ENCODE measurements at regions not wholly inside any gene's neighbourhood (a gene's known extent, or its start where the extent isn't known, plus 50 kb on each side); places are given as distances from the start of the nearest gene placed in this dataset.
"Not testable (repeated sequence)": the region's sequence is repeated elsewhere in the genome, so short reads cannot be mapped to it uniquely, and the experiment has no call there.

DNA sequence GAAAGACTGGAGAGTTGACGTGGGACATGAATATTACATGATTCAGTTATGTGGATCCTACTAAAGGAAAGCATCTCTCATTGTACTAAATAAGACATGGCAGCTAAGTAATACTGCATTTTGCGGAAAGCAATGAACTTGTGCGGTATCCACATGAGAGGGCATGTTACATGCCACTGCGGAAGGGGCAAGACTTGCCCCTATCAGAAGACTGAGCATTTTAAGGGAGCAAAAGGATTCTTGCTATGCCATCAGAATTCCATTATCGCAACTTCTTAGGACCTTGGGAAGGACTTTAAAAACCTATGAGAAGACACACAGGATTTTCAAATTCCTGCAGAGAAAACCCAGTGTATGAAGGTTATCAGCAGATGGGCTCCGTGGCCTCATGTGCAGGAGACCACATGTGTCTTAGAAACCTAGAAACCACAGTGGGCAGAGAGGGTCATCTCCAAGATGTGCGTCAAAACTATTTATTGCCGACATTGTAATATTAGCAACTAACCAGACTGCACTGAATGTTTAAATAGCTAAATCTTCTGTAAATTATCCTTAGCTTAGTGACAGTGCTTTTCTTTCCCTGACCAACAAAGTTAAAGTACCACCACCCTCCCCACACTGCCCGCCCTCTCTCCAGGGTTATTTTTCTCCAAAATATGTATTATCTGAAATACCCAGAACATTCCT, 457.7 kb downstream of the ICE1 start:
- WGBS, 2 donors, result 89 to 91% methylated on average over 9 of the region's 9 CpGs
- Histone ChIP-seq H3K9me3 (ENCODE audit: control insufficient read depth in 2 of 2, insufficient read depth in 1 of 2, low read depth in 1 of 2, low read length in 1 of 2) (no peaks in the 10 kb centered on the region), H3K4me1 (ENCODE audit: control insufficient read depth in 2 of 2, insufficient read depth in 2 of 2, low read length in 1 of 2) (peaks cover 0 to 1% of the 10 kb centered on the region in 2 donors), H3K36me3 (ENCODE audit: control insufficient read depth in 2 of 2, insufficient read depth in 2 of 2, low read length in 1 of 2) (no peaks in the 10 kb centered on the region), H3K27ac (ENCODE audit: low read depth in 2 of 2, low read length in 1 of 2) (no peak overlapping the region), H3K4me3 (ENCODE audit: low read depth in 1 of 2, low read length in 2 of 2) (no peak overlapping the region), H3K27me3 (ENCODE audit: control insufficient read depth in 1 of 2, insufficient read depth in 2 of 2, low read length in 2 of 2) (no peaks in the 10 kb centered on the region)

DNA sequence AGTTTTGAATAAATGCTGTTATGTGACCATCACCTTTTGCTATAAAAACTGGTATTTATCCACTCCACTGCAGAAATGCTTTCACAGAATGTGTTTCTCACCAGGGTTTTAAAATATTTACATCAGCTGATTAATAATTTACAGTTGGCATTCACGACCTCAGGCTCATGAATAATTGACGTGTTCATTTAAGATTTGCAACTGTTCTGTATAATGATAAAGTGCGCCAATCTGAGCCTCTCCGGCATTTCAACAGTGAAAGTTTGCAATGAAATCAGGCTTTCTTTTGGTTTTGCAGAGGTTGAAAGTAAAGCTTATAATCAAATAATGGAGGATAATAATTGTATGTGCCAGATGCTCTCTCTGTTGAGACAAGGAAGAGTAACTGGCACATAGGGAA, 434.9 kb downstream of the ICE1 start:
- H3K9me3 ChIP-seq (ENCODE audit: control insufficient read depth in 2 of 2, insufficient read depth in 1 of 2, low read depth in 1 of 2, low read length in 1 of 2), result no peaks in the 10 kb centered on the region
- H3K27me3 ChIP-seq (ENCODE audit: control insufficient read depth in 1 of 2, insufficient read depth in 2 of 2, low read length in 2 of 2), result no peaks in the 10 kb centered on the region
- WGBS, 2 donors, result 65 to 77% methylated on average over 4 of the region's 4 CpGs
- H3K27ac ChIP-seq (ENCODE audit: low read depth in 2 of 2, low read length in 1 of 2), result no peak overlapping the region
- H3K4me3 ChIP-seq (ENCODE audit: low read depth in 1 of 2, low read length in 2 of 2), result no peak overlapping the region
- no peaks in the 10 kb centered on the region for H3K36me3 ChIP-seq (ENCODE audit: control insufficient read depth in 2 of 2, insufficient read depth in 2 of 2, low read length in 1 of 2)
- H3K4me1 ChIP-seq (ENCODE audit: control insufficient read depth in 2 of 2, insufficient read depth in 2 of 2, low read length in 1 of 2), result no peaks in the 10 kb centered on the region

DNA sequence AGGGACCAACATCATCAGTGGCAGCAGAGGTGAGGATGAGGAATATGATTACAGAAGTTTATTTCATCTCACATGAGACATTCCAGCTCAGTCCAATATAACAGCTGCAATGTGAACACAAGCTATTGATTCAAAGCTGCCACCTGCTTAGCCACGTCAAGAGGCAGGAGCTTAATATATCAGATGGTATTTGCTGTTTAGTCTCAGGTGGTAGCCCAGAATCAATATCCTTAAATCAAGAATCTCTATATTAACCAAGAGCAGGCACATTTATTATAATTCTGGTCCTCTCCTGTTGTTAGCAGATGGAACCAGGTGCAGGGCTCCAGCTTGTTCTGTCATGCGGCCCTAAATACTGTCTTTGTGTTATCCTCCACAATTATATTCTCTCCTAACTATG, 431.6 kb downstream of the ICE1 start:
- Histone ChIP-seq H3K27ac (ENCODE audit: low read depth in 2 of 2, low read length in 1 of 2) (no peak overlapping the region), H3K27me3 (ENCODE audit: control insufficient read depth in 1 of 2, insufficient read depth in 2 of 2, low read length in 2 of 2) (no peaks in the 10 kb centered on the region), H3K4me1 (ENCODE audit: control insufficient read depth in 2 of 2, insufficient read depth in 2 of 2, low read length in 1 of 2) (no peaks in the 10 kb centered on the region), H3K9me3 (ENCODE audit: control insufficient read depth in 2 of 2, insufficient read depth in 1 of 2, low read depth in 1 of 2, low read length in 1 of 2) (peaks cover 0 to 2% of the 10 kb centered on the region in 2 donors), H3K36me3 (ENCODE audit: control insufficient read depth in 2 of 2, insufficient read depth in 2 of 2, low read length in 1 of 2) (no peaks in the 10 kb centered on the region), H3K4me3 (ENCODE audit: low read depth in 1 of 2, low read length in 2 of 2) (no peak overlapping the region)
- 69 to 74% methylated on average over 2 of the region's 2 CpGs for WGBS, 2 donors

DNA sequence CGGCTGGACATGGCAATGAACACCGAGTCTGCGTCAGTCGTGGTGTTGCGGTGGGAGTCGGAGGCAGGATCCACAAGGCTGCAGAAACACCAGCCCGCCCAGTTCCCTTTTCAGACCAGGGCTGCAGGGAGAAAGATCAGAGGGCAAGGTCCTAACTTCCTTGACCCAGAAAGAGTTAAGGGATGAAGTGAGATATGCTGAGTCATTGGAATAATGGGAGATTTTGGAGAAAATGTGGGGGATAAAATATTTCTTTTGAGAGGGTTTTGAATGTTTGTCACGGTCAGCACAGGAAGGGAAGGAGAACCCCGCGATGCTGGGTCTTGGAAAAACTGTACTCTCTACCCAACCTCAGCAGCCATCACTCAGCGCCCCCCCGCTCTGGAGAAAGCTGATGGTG, 416.0 kb downstream of the ICE1 start:
- WGBS, 2 donors, result 83 to 86% methylated on average over 12 of the region's 12 CpGs
- H3K27me3 ChIP-seq (ENCODE audit: control insufficient read depth in 1 of 2, insufficient read depth in 2 of 2, low read length in 2 of 2), result no peaks in the 10 kb centered on the region

DNA sequence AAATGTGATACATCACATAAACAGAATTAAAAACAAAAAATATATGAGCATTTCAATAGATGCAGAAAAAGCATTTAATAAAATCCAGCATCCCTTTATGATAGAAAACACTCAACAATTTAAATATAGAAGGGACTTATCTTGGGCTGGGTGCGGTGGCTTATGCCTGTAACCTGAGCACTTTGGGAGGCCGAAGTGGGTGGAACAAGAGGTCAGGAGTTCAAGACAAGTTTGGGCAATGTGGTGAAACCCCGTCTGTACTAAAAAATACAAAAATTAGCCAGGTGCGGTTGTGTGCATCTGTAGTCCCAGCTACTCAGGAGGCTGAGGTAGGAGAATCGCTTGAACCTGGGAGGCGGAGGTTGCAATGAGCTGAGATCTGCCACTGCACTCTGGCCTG, 409.1 kb downstream of the ICE1 start:
- H3K27ac ChIP-seq (ENCODE audit: low read depth in 2 of 2, low read length in 1 of 2); H3K4me1 ChIP-seq (ENCODE audit: control insufficient read depth in 2 of 2, insufficient read depth in 2 of 2, low read length in 1 of 2); H3K4me3 ChIP-seq (ENCODE audit: low read depth in 1 of 2, low read length in 2 of 2); H3K27me3 ChIP-seq (ENCODE audit: control insufficient read depth in 1 of 2, insufficient read depth in 2 of 2, low read length in 2 of 2); H3K36me3 ChIP-seq (ENCODE audit: control insufficient read depth in 2 of 2, insufficient read depth in 2 of 2, low read length in 1 of 2); H3K9me3 ChIP-seq (ENCODE audit: control insufficient read depth in 2 of 2, insufficient read depth in 1 of 2, low read depth in 1 of 2, low read length in 1 of 2): not testable (repeated sequence)
- 78 to 86% methylated on average over 6 of the region's 6 CpGs for WGBS, 2 donors

More for the DNA sequence above, 416.0 kb downstream of the ICE1 start:
- H3K4me3 ChIP-seq (ENCODE audit: low read depth in 1 of 2, low read length in 2 of 2), result no peak overlapping the region
- no peaks in the 10 kb centered on the region for H3K9me3 ChIP-seq (ENCODE audit: control insufficient read depth in 2 of 2, insufficient read depth in 1 of 2, low read depth in 1 of 2, low read length in 1 of 2)
- H3K27ac ChIP-seq (ENCODE audit: low read depth in 2 of 2, low read length in 1 of 2), result no peak overlapping the region
- H3K4me1 ChIP-seq (ENCODE audit: control insufficient read depth in 2 of 2, insufficient read depth in 2 of 2, low read length in 1 of 2), result no peaks in the 10 kb centered on the region
- no peaks in the 10 kb centered on the region for H3K36me3 ChIP-seq (ENCODE audit: control insufficient read depth in 2 of 2, insufficient read depth in 2 of 2, low read length in 1 of 2)

DNA sequence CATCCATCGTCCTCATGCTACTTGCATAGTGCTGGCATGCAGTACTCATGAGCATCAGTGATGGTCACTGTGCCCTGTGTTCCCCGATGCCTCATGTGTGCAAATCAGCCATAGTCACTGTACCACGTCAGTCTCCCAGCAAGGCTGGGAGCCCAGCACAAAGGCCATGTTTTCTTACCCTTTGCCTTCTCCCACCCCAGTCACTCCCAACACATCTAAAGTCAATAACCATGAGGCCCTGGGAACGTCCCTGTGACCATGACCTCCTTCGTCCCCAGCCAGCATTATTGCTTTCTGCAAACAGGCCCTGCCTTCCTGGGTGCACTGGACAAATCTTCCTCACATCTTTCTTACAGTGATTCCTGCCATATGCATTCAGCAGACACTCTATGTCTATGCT, 406.1 kb downstream of the ICE1 start:
- Histone ChIP-seq H3K27ac (ENCODE audit: low read depth in 2 of 2, low read length in 1 of 2) (no peak overlapping the region), H3K27me3 (ENCODE audit: control insufficient read depth in 1 of 2, insufficient read depth in 2 of 2, low read length in 2 of 2) (no peaks in the 10 kb centered on the region), H3K36me3 (ENCODE audit: control insufficient read depth in 2 of 2, insufficient read depth in 2 of 2, low read length in 1 of 2) (no peaks in the 10 kb centered on the region), H3K9me3 (ENCODE audit: control insufficient read depth in 2 of 2, insufficient read depth in 1 of 2, low read depth in 1 of 2, low read length in 1 of 2) (no peaks in the 10 kb centered on the region), H3K4me1 (ENCODE audit: control insufficient read depth in 2 of 2, insufficient read depth in 2 of 2, low read length in 1 of 2) (no peaks in the 10 kb centered on the region), H3K4me3 (ENCODE audit: low read depth in 1 of 2, low read length in 2 of 2) (no peak overlapping the region)
- 67 to 74% methylated on average over 5 of the region's 5 CpGs for WGBS, 2 donors

DNA sequence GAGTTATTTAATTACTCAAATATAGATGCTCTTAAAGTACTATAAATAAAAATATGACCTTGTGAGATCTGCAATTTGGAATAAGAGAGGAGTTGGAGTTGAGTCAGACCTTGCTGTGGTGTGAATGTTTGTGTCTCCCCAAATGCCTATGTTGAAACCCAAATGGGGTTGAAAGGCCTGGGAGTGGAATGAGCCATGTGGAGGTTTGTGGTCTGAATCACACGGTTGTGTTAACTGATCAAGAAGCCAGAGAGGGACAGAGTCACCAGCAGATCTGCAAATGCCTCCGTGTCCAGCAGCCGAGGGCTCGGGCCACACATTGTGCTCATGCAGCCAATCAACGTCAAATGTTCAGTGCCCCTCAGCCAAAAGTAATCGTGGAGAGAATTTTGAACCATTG, 404.4 kb downstream of the ICE1 start:
- 63 to 78% methylated on average over 6 of the region's 6 CpGs for WGBS, 2 donors
- H3K4me1 ChIP-seq (ENCODE audit: control insufficient read depth in 2 of 2, insufficient read depth in 2 of 2, low read length in 1 of 2), result no peaks in the 10 kb centered on the region
- H3K27me3 ChIP-seq (ENCODE audit: control insufficient read depth in 1 of 2, insufficient read depth in 2 of 2, low read length in 2 of 2), result no peaks in the 10 kb centered on the region
- no peak overlapping the region for H3K27ac ChIP-seq (ENCODE audit: low read depth in 2 of 2, low read length in 1 of 2)
- H3K9me3 ChIP-seq (ENCODE audit: control insufficient read depth in 2 of 2, insufficient read depth in 1 of 2, low read depth in 1 of 2, low read length in 1 of 2), result peaks cover 0 to 3% of the 10 kb centered on the region in 2 donors
- H3K36me3 ChIP-seq (ENCODE audit: control insufficient read depth in 2 of 2, insufficient read depth in 2 of 2, low read length in 1 of 2), result no peaks in the 10 kb centered on the region
- H3K4me3 ChIP-seq (ENCODE audit: low read depth in 1 of 2, low read length in 2 of 2), result no peak overlapping the region

DNA sequence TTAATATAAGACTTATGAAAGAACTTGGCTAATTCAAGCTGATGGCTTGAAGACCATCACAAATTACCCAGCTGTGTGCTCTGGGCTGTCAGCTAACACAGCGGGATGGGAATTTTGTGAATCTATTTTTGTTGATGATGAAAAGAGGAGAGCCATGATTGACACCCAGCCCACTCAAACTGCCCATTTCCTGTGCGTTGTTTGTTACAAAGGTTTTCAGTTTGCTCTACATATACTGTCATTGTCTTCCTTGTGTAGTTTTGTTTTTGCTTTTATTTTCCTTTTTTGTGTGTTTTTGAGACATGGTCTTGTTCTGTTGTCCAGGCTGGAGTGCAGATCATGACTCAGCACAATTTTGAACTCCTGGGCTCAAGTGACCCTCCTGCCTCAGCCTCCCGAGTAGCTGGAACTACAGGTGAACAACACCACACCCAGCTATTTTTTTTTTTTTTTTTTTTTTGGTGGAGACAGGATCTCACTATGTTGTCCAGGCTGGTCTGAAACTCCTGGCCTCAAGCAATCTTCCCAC, 400.3 kb downstream of the ICE1 start:
- Histone ChIP-seq H3K9me3 (ENCODE audit: control insufficient read depth in 2 of 2, insufficient read depth in 1 of 2, low read depth in 1 of 2, low read length in 1 of 2) (peaks cover 0 to 3% of the 10 kb centered on the region in 2 donors), H3K4me1 (ENCODE audit: control insufficient read depth in 2 of 2, insufficient read depth in 2 of 2, low read length in 1 of 2) (no peaks in the 10 kb centered on the region), H3K4me3 (ENCODE audit: low read depth in 1 of 2, low read length in 2 of 2) (no peak overlapping the region), H3K36me3 (ENCODE audit: control insufficient read depth in 2 of 2, insufficient read depth in 2 of 2, low read length in 1 of 2) (no peaks in the 10 kb centered on the region), H3K27ac (ENCODE audit: low read depth in 2 of 2, low read length in 1 of 2) (no peak overlapping the region), H3K27me3 (ENCODE audit: control insufficient read depth in 1 of 2, insufficient read depth in 2 of 2, low read length in 2 of 2) (no peaks in the 10 kb centered on the region)
- 75 to 83% methylated on average over 3 of the region's 3 CpGs for WGBS, 2 donors

DNA sequence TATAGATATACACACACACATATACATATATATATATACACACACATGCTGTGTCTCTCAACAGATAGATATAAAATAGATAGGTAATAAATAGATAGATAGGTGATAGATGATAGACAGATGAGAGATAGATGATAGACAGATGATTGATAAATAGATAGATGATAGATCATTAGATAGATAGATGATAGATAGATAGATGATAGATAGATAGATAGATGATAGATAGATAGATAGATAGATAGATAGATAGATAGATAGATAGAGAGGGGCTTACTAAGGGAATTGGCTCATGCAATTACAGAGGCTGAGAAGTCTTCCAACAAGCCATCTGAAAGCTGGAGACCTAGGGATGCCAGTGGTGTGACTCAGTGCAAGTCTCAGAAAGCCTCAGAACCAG, 394.5 kb downstream of the ICE1 start:
- H3K9me3 ChIP-seq (ENCODE audit: control insufficient read depth in 2 of 2, insufficient read depth in 1 of 2, low read depth in 1 of 2, low read length in 1 of 2), result no peaks in the 10 kb centered on the region
- H3K4me3 ChIP-seq (ENCODE audit: low read depth in 1 of 2, low read length in 2 of 2), result no peak overlapping the region
- H3K4me1 ChIP-seq (ENCODE audit: control insufficient read depth in 2 of 2, insufficient read depth in 2 of 2, low read length in 1 of 2), result no peaks in the 10 kb centered on the region
- H3K27me3 ChIP-seq (ENCODE audit: control insufficient read depth in 1 of 2, insufficient read depth in 2 of 2, low read length in 2 of 2), result no peaks in the 10 kb centered on the region
- H3K36me3 ChIP-seq (ENCODE audit: control insufficient read depth in 2 of 2, insufficient read depth in 2 of 2, low read length in 1 of 2), result no peaks in the 10 kb centered on the region
- no peak overlapping the region for H3K27ac ChIP-seq (ENCODE audit: low read depth in 2 of 2, low read length in 1 of 2)

DNA sequence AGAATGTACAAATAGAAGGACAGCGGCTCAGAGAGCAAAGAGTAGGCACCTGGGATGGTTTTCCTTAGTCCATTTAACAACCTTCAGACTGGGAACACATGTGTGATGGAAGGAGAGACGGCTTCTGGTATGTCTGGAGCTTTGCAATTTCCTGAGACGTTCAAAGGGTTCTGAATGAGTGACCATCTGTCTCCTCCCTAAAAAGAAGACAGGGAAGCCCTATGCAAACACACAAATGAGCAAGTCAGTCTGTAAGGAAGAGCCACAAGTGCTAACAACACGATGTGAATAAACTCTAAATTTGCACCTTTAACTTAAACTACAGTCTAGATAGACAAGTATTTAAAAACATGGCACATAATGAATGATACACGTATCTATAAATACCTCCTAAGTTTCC, 391.0 kb downstream of the ICE1 start:
- H3K9me3 ChIP-seq (ENCODE audit: control insufficient read depth in 2 of 2, insufficient read depth in 1 of 2, low read depth in 1 of 2, low read length in 1 of 2), result no peaks in the 10 kb centered on the region
- WGBS, 2 donors, result 37 to 52% methylated on average over 5 of the region's 5 CpGs
- H3K4me1 ChIP-seq (ENCODE audit: control insufficient read depth in 2 of 2, insufficient read depth in 2 of 2, low read length in 1 of 2), result no peaks in the 10 kb centered on the region
- H3K36me3 ChIP-seq (ENCODE audit: control insufficient read depth in 2 of 2, insufficient read depth in 2 of 2, low read length in 1 of 2), result no peaks in the 10 kb centered on the region
- H3K27ac ChIP-seq (ENCODE audit: low read depth in 2 of 2, low read length in 1 of 2), result no peak overlapping the region
- no peak overlapping the region for H3K4me3 ChIP-seq (ENCODE audit: low read depth in 1 of 2, low read length in 2 of 2)
- no peaks in the 10 kb centered on the region for H3K27me3 ChIP-seq (ENCODE audit: control insufficient read depth in 1 of 2, insufficient read depth in 2 of 2, low read length in 2 of 2)
